ENCODE measurements at regions not wholly inside any gene's neighbourhood (a gene's known extent, or its start where the extent isn't known, plus 50 kb on each side); places are given as distances from the start of the nearest gene placed in this dataset.

DNA sequence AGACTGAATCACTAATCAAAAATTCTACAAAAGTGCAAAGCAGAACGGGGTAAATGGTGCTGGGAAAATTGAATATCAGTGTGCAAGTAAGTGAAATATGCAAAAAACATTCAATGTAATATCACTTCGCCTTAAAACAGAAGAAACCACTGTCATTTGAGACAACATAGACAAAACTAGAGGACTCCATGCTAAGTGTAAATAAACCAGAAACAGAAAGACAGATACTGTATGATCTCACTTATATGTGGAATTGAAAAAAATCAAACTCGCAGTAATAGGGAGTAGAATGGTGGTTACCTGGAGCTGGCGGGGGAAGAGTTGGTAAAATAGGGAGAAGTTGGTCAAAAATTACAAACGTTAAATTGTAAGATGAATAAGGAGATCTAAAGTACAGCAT lies 1420.0 kb upstream of the CDH2 start:
- 94 to 96% methylated on average over 5 of the region's 5 CpGs for WGBS, 2 donors
- H3K27ac ChIP-seq (ENCODE audit: low read depth in 1 of 2, low read length in 1 of 2) = no peak overlapping the region
- H3K4me1 ChIP-seq (ENCODE audit: control insufficient read depth in 5 of 5, insufficient read depth in 5 of 5, low read length in 5 of 5) = no peaks in the 10 kb centered on the region
- TF ChIP-seq, protein P1, sequence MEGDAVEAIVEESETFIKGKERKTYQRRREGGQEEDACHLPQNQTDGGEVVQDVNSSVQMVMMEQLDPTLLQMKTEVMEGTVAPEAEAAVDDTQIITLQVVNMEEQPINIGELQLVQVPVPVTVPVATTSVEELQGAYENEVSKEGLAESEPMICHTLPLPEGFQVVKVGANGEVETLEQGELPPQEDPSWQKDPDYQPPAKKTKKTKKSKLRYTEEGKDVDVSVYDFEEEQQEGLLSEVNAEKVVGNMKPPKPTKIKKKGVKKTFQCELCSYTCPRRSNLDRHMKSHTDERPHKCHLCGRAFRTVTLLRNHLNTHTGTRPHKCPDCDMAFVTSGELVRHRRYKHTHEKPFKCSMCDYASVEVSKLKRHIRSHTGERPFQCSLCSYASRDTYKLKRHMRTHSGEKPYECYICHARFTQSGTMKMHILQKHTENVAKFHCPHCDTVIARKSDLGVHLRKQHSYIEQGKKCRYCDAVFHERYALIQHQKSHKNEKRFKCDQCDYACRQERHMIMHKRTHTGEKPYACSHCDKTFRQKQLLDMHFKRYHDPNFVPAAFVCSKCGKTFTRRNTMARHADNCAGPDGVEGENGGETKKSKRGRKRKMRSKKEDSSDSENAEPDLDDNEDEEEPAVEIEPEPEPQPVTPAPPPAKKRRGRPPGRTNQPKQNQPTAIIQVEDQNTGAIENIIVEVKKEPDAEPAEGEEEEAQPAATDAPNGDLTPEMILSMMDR (IDR thresholded peaks at IDR 0.05; ENCODE audit: control extremely low read depth, extremely low read depth) = no peak
- DNase-seq (no peak), ATAC-seq (ENCODE audit: insufficient read depth, low FRiP score) (no peak)
- no peaks in the 10 kb centered on the region for H3K36me3 ChIP-seq (ENCODE audit: control insufficient read depth in 4 of 4, insufficient read depth in 4 of 4, low read length in 4 of 4)
- H3K9ac ChIP-seq (ENCODE audit: insufficient read depth in 1 of 2, low read length in 2 of 2) = no peak overlapping the region
- H3K9me3 ChIP-seq (ENCODE audit: control insufficient read depth in 4 of 4, insufficient read depth in 3 of 4, low read length in 3 of 4) = no peaks in the 10 kb centered on the region
- no peak overlapping the region for H3K4me3 ChIP-seq
- H3K27me3 ChIP-seq (ENCODE audit: control insufficient read depth in 3 of 3, insufficient read depth in 3 of 3, low read length in 2 of 3) = no peaks in the 10 kb centered on the region

DNA sequence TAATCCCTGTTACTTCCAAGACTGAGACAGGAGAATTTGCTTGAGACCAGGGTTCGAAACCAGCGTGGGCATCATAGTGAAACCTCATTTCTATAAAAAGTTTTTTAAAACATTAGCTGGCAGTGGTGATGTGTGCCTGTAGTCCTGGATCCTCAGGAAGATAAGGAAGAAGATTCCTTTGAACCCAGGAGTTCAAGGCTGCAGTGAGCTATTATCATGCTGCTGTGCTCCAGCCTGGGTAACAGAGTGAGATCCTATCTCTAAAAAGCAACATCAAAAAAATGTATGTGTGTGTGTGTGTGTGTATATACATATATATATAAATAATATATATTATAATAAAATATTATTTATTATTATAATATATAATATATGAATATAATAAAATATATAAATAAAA lies 1417.6 kb upstream of the CDH2 start:
- H3K9me3 ChIP-seq (ENCODE audit: control insufficient read depth in 4 of 4, insufficient read depth in 3 of 4, low read length in 3 of 4) = no peaks in the 10 kb centered on the region
- ATAC-seq (ENCODE audit: insufficient read depth, low FRiP score) (no peak), DNase-seq (no peak)
- 98 to 100% methylated on average over 2 of the region's 2 CpGs for WGBS, 2 donors
- no peak overlapping the region for H3K4me3 ChIP-seq
- H3K36me3 ChIP-seq (ENCODE audit: control insufficient read depth in 4 of 4, insufficient read depth in 4 of 4, low read length in 4 of 4) = no peaks in the 10 kb centered on the region
- H3K27me3 ChIP-seq (ENCODE audit: control insufficient read depth in 3 of 3, insufficient read depth in 3 of 3, low read length in 2 of 3) = no peaks in the 10 kb centered on the region
- no peak overlapping the region for H3K9ac ChIP-seq (ENCODE audit: insufficient read depth in 1 of 2, low read length in 2 of 2)
- H3K27ac ChIP-seq (ENCODE audit: low read depth in 1 of 2, low read length in 1 of 2) = no peak overlapping the region
- TF ChIP-seq, protein P1 (IDR thresholded peaks at IDR 0.05; ENCODE audit: control extremely low read depth, extremely low read depth) = no peak
- H3K4me1 ChIP-seq (ENCODE audit: control insufficient read depth in 5 of 5, insufficient read depth in 5 of 5, low read length in 5 of 5) = no peaks in the 10 kb centered on the region

DNA sequence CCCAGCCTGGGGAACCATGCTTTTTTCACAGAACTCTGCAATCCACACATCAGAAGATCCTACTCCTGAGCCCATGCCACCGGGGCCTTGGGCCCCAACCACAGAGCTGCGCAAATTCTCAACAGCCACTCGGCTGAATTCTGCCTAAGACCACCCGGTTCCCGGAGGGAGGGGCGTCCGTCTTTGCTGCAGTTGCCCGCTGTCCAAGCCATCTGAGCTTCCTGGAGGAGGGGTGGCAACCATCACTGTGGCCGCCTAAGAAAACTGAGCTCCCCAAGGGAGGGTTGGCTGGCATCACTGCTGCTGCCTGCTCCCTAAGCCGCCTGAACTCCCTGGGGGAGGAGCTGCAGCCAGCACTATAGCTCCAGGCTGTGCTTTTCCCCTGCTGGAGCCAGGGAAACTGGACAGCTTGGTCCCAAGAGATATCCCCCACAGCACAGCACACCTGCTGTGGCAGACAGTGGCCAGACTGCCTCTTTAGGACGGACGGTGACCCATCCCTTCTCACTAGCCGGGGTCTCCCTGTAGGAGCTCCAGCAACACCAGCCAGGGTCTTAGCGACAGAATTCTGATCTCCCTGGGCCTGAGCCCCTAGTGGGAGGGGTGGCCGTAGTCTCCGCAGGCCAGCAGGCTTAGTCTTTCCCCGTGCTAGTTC lies 1411.6 kb upstream of the CDH2 start:
- Histone ChIP-seq H3K27ac (ENCODE audit: low read depth in 1 of 2, low read length in 1 of 2) (no peak overlapping the region), H3K4me3 (no peak overlapping the region), H3K9me3 (ENCODE audit: control insufficient read depth in 4 of 4, insufficient read depth in 3 of 4, low read length in 3 of 4) (peaks cover 0 to 9% (median 0%) of the 10 kb centered on the region in 4 donors), H3K9ac (ENCODE audit: insufficient read depth in 1 of 2, low read length in 2 of 2) (no peak overlapping the region), H3K4me1 (ENCODE audit: control insufficient read depth in 5 of 5, insufficient read depth in 5 of 5, low read length in 5 of 5) (no peaks in the 10 kb centered on the region), H3K27me3 (ENCODE audit: control insufficient read depth in 3 of 3, insufficient read depth in 3 of 3, low read length in 2 of 3) (no peaks in the 10 kb centered on the region), H3K36me3 (ENCODE audit: control insufficient read depth in 4 of 4, insufficient read depth in 4 of 4, low read length in 4 of 4) (no peaks in the 10 kb centered on the region)
- 86 to 87% methylated on average over 17 of the region's 17 CpGs for WGBS, 2 donors
- ATAC-seq (ENCODE audit: insufficient read depth, low FRiP score) = no peak
- TF ChIP-seq, protein P1 (IDR thresholded peaks at IDR 0.05; ENCODE audit: control extremely low read depth, extremely low read depth) = no peak
- no peak for DNase-seq

- Histone ChIP-seq H3K4me3 (no peak overlapping the region), H3K36me3 (ENCODE audit: control insufficient read depth in 4 of 4, insufficient read depth in 4 of 4, low read length in 4 of 4) (no peaks in the 10 kb centered on the region), H3K9me3 (ENCODE audit: control insufficient read depth in 4 of 4, insufficient read depth in 3 of 4, low read length in 3 of 4) (peaks cover 0 to 9% (median 0%) of the 10 kb centered on the region in 4 donors), H3K4me1 (ENCODE audit: control insufficient read depth in 5 of 5, insufficient read depth in 5 of 5, low read length in 5 of 5) (no peaks in the 10 kb centered on the region), H3K27me3 (ENCODE audit: control insufficient read depth in 3 of 3, insufficient read depth in 3 of 3, low read length in 2 of 3) (no peaks in the 10 kb centered on the region), H3K27ac (ENCODE audit: low read depth in 1 of 2, low read length in 1 of 2) (no peak overlapping the region), H3K9ac (ENCODE audit: insufficient read depth in 1 of 2, low read length in 2 of 2) (no peak overlapping the region)
- no peak for ATAC-seq (ENCODE audit: insufficient read depth, low FRiP score)
- TF ChIP-seq, protein P1 (IDR thresholded peaks at IDR 0.05; ENCODE audit: control extremely low read depth, extremely low read depth) = no peak
- DNase-seq = no peak
- 93 to 95% methylated on average over 3 of the region's 3 CpGs for WGBS, 2 donors
Measured at GRCh38 chr18:29586210-29586609, 1409.3 kb upstream of the CDH2 start.

Data from lung (tissue), 11 donors.